ENCODE measurements at regions not wholly inside any gene's neighbourhood (a gene's known extent, or its start where the extent isn't known, plus 50 kb on each side); places are given as distances from the start of the nearest gene placed in this dataset.

DNA sequence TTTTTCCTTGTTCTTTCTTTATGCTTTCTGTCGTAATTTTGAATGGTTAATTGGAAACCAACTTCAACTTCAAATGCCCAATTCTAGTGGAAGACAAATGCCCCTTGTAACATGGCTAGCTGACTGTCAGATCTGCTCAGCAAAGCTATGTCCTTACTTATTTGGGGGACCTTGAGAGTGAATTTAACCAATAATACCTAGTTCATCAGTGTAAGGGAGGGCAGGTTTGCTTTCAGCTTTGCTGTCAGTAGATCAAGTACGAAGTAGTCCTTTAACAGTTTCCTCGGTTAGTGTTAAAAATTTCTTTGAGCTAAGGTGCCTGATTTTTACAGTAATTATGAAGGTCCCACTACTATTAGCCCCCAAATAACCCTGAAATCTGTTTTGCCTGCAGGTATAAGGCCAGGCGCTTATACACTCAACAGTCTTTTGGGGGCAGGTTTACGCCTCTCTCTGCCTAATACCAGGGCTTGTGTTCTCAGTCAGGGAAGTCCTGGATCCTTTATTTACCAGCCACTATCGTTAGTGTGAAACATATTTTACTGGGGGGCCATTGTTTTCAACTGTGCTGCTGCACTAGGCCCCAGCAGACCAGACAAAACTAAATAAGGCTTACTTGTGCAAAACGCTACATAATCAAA is 165.1 kb upstream of the KCNJ3 start:
- DNase-seq (ENCODE audit: low read depth) = no peak
- H3K4me3 ChIP-seq (ENCODE audit: low read depth, low read length) = no peak overlapping the region
- TF ChIP-seq, protein P1, sequence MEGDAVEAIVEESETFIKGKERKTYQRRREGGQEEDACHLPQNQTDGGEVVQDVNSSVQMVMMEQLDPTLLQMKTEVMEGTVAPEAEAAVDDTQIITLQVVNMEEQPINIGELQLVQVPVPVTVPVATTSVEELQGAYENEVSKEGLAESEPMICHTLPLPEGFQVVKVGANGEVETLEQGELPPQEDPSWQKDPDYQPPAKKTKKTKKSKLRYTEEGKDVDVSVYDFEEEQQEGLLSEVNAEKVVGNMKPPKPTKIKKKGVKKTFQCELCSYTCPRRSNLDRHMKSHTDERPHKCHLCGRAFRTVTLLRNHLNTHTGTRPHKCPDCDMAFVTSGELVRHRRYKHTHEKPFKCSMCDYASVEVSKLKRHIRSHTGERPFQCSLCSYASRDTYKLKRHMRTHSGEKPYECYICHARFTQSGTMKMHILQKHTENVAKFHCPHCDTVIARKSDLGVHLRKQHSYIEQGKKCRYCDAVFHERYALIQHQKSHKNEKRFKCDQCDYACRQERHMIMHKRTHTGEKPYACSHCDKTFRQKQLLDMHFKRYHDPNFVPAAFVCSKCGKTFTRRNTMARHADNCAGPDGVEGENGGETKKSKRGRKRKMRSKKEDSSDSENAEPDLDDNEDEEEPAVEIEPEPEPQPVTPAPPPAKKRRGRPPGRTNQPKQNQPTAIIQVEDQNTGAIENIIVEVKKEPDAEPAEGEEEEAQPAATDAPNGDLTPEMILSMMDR (IDR thresholded peaks at IDR 0.05; ENCODE audit: insufficient read depth, low read length) = no peak

DNA sequence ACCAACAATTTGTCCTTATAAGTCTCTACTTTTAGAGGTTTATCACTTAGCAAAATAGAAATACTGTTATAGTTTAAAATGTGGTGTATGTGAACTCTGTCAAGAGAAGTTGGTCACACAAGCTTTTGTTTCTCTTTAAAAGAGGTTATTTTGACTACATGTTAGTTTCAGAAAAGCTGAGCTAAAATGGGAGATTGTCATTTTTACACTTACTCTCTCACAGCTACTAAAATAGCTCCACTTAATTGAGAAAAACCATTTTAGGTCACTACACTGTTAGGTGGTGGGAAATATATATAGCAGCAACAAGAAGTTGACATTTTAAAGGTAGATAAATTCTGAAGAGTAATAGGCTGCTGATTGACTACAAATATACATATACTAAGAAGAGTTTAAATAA is 161.5 kb upstream of the KCNJ3 start:
- H3K4me3 ChIP-seq (ENCODE audit: low read depth, low read length) = no peak overlapping the region
- TF ChIP-seq, protein P1 (IDR thresholded peaks at IDR 0.05; ENCODE audit: insufficient read depth, low read length) = no peak
- no peak for DNase-seq (ENCODE audit: low read depth)

DNA sequence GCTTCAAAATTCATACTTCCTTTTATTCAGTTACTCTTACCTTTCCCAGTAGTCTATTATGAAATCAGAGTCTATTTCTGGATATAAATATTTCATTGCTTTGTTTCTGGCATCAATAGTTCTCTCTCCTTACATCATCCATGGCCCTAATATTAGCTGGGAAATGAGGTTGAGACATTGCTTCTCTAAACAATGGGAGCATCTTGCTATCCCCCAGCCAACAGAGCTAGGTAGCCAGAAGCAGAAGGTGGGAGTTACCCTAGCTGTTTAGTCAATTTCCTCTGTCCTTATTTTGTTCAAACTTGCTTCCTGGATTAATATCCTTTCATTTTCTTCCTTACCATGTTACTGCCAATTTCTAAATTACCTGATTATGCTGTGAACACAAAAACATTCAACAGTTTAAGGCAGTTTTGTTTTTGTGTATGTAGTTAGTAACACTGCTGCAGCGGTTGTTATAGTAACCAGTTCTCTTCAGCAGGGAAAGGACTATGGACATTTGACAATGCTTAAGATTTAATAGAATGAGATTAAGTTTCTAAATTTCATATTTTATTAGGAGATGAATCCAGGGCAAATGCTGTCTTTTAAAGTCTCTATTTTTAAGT is 160.5 kb upstream of the KCNJ3 start:
- TF ChIP-seq, protein P1 (IDR thresholded peaks at IDR 0.05; ENCODE audit: insufficient read depth, low read length) = no peak
- no peak for DNase-seq (ENCODE audit: low read depth)

DNA sequence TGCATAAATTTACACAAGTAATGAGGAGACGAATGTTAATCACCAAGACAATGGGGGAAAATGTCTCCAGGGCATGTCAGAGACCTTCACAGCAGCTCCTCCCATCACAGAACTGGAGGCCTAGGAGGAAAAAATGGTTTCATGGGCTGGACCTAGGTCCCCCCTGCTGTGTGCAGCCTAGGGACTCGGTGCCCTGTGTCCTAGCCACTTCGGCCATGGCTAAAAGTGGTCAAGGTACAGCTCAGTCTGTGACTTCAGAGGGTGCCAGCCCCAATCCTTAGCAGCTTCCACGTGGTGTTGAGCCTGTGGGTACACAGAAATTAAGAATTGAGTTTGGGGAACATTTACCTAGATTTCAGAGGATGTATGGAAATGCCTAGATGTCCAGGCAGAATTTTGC is 152.2 kb upstream of the KCNJ3 start:
- H3K4me3 ChIP-seq (ENCODE audit: low read depth, low read length) = no peak overlapping the region
- TF ChIP-seq, protein P1 (IDR thresholded peaks at IDR 0.05; ENCODE audit: insufficient read depth, low read length) = no peak
- DNase-seq (ENCODE audit: low read depth) = no peak

More for the DNA sequence above, 160.5 kb upstream of the KCNJ3 start:
- no peak overlapping the region for H3K4me3 ChIP-seq (ENCODE audit: low read depth, low read length)

DNA sequence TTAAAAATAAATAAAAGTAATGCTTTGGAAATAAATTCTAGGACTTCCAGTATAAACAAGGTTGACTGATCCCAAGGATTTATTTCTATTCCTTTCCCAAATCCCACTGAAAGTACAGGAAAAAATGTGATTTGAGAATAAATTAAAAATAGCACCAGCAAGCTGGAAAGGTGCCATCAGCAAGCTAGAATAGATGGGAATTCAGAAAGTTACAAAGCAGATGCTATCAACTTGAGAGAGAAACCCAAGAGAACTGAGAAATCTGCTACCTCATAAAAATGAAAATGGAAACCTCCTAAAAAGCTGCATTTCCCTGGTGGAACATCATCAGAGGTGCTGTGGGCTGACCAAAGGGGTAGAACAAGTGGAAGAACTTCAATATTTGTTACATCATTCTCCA is 148.6 kb upstream of the KCNJ3 start:
- no peak for DNase-seq (ENCODE audit: low read depth)
- H3K4me3 ChIP-seq (ENCODE audit: low read depth, low read length) = no peak overlapping the region
- TF ChIP-seq, protein P1 (IDR thresholded peaks at IDR 0.05; ENCODE audit: insufficient read depth, low read length) = no peak

DNA sequence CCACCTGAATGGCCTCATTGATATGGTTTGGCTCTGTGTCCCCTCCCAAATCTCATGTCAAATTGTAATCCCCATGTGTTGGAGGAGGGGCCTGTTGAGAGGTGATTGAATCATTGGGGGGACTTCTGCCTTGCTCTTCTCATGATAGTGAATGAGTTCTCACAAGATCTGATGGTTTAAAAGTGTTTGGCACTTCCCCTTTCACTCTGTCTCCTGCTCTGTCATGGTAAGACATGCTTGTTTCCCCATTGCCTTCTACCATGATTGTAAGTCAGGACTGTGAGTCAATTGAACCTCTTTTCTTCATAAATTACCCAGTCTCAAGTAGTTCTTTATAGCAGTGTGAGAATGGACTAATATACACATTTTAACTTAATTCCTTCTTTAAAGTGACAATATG is 146.8 kb upstream of the KCNJ3 start:
- DNase-seq (ENCODE audit: low read depth) = no peak
- H3K4me3 ChIP-seq (ENCODE audit: low read depth, low read length) = no peak overlapping the region
- TF ChIP-seq, protein P1 (IDR thresholded peaks at IDR 0.05; ENCODE audit: insufficient read depth, low read length) = no peak

Measured in fibroblast of the aortic adventitia (primary cell).